Cardiac muscle cell (in vitro differentiated cells and primary cell): ENCODE measurements at regions not wholly inside any gene's neighbourhood (a gene's known extent, or its start where the extent isn't known, plus 50 kb on each side); places are given as distances from the start of the nearest gene placed in this dataset.

Experiments
- DNase-seq, 2 donors: peaks; one replicate each; pipeline versions ENCODE4 v3.0.0 to v3.0.0-alpha.2; 2010 to 2017; ENCODE audit warnings: low read depth in 1 of 2, low spot score in 1 of 2
- H3K27ac ChIP-seq: fragments of 200-600 bp; sonication (generic); 2 replicates; pipeline ENCODE4 v1.5.1; 2016
- H3K27me3 ChIP-seq: fragments of 200-600 bp; sonication (generic); 2 replicates; pipeline ENCODE4 v1.6.0; 2016; ENCODE audit warnings: control low read depth
- H3K36me3 ChIP-seq: fragments of 200-600 bp; sonication (generic); 2 replicates; pipeline ENCODE4 v1.5.1; 2016; ENCODE audit warnings: control low read depth
- H3K4me1 ChIP-seq: fragments of 200-600 bp; sonication (generic); 2 replicates; pipeline ENCODE4 v1.8.1; 2017; ENCODE audit warnings: low read depth, mild to moderate bottlenecking, mixed run types
- H3K4me3 ChIP-seq: fragments of 200-600 bp; sonication (generic); 2 replicates; pipeline ENCODE4 v1.5.1; 2016; ENCODE audit warnings: mild to moderate bottlenecking
- H3K9me3 ChIP-seq: fragments of 200-600 bp; sonication (generic); 2 replicates; pipeline ENCODE4 v1.5.1; 2017; ENCODE audit warnings: low read depth, mild to moderate bottlenecking, control low read depth
- CTCF ChIP-seq: IDR thresholded peaks from 2 replicates; pipeline ENCODE4 v1.5.1; 2012; ENCODE audit warnings: low read depth, mild to moderate bottlenecking, low read length

GRCh38 chr9:18361646-18362045 lies 112.3 kb upstream of the ADAMTSL1 start:
- Histone ChIP-seq H3K27ac (peak overlapping the region; percentile 73), H3K4me1 (peaks cover 42% of the 10 kb centered on the region), H3K4me3 (no peak overlapping the region), H3K27me3 (no peaks in the 10 kb centered on the region), H3K9me3 (no peaks in the 10 kb centered on the region), H3K36me3 (no peaks in the 10 kb centered on the region)
- DNase-seq = no peak
- no peak for TF ChIP-seq CTCF

GRCh38 chr9:18362166-18362565 lies 111.8 kb upstream of the ADAMTSL1 start:
- no peak overlapping the region for H3K4me3 ChIP-seq
- peaks cover 42% of the 10 kb centered on the region for H3K4me1 ChIP-seq
- no peaks in the 10 kb centered on the region for H3K27me3 ChIP-seq
- no peak for DNase-seq
- H3K9me3 ChIP-seq = no peaks in the 10 kb centered on the region
- no peak for TF ChIP-seq CTCF
- no peaks in the 10 kb centered on the region for H3K36me3 ChIP-seq
- H3K27ac ChIP-seq = peak overlapping the region; percentile 73

- Histone ChIP-seq H3K4me1 (peaks cover 42% of the 10 kb centered on the region), H3K9me3 (no peaks in the 10 kb centered on the region), H3K27ac (peak overlapping the region; percentile 73), H3K27me3 (no peaks in the 10 kb centered on the region), H3K4me3 (no peak overlapping the region), H3K36me3 (no peaks in the 10 kb centered on the region)
- peak; percentile 54 to 56 for DNase-seq
- TF ChIP-seq CTCF = no peak
Observed at GRCh38 chr9:18362901-18363685, 110.9 kb upstream of the ADAMTSL1 start.

DNA sequence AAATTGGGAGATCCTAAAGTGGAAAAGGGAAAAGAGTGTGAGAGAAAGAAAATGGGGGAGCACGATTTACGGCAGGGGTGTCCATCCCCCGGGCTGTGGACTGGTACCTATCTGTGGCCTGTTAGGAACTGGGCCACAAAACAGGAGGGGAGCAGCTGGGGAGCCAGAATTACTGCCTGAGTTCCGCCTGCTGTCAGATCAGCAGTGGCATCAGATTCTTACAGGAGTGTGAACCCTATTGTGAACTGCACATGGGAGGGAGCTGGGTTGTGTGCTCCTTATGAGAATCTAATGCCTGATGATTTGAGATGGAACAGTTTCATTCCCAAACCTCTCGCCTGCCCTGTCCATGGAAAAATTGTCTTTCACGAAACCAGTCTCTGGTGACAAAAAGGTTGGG lies 108.3 kb upstream of the ADAMTSL1 start:
- DNase-seq = no peak
- H3K4me1 ChIP-seq = peaks cover 26% of the 10 kb centered on the region
- no peak for TF ChIP-seq CTCF
- H3K27me3 ChIP-seq = no peaks in the 10 kb centered on the region
- H3K36me3 ChIP-seq = no peaks in the 10 kb centered on the region
- no peak overlapping the region for H3K4me3 ChIP-seq
- no peak overlapping the region for H3K27ac ChIP-seq
- H3K9me3 ChIP-seq = no peaks in the 10 kb centered on the region

GRCh38 chr9:18366184-18366583 lies 107.8 kb upstream of the ADAMTSL1 start:
- Histone ChIP-seq H3K4me1 (peaks cover 21% of the 10 kb centered on the region), H3K27ac (no peak overlapping the region), H3K4me3 (no peak overlapping the region), H3K27me3 (no peaks in the 10 kb centered on the region), H3K9me3 (no peaks in the 10 kb centered on the region), H3K36me3 (no peaks in the 10 kb centered on the region)
- TF ChIP-seq CTCF = no peak
- DNase-seq = no peak
